Heart left ventricle (tissue), 16 donors: ENCODE measurements at regions not wholly inside any gene's neighbourhood (a gene's known extent, or its start where the extent isn't known, plus 50 kb on each side); places are given as distances from the start of the nearest gene placed in this dataset.
"Not testable (repeated sequence)": the region's sequence is repeated elsewhere in the genome, so short reads cannot be mapped to it uniquely, and the experiment has no call there.

Source experiments
- ATAC-seq, 4 donors: fragments of 200-7000 bp; cut with Tn5 transposase; one replicate each; pipeline ENCODE4 v1.9.1; 2020 to 2022; ENCODE audit warnings: moderate library complexity in 4 of 4, mild to moderate bottlenecking in 3 of 4, moderate number of reproducible peaks in 1 of 4
- DNase-seq, 5 donors: peaks; one replicate each; pipeline ENCODE4 v3.0.0-alpha.2; 2020
- H3K27ac ChIP-seq, 12 donors: fragments of 200-600 bp; sonication (generic) in 4 of 12; one replicate each; pipeline versions ENCODE4 v1.5.0 to v1.8.0; 2016 to 2022; ENCODE audit warnings: mild to moderate bottlenecking in 2 of 12
- H3K27me3 ChIP-seq, 9 donors: fragments of 200-600 bp; sonication (generic) in 2 of 9; one replicate each; pipeline versions ENCODE4 v1.5.1 to v1.8.0; 2016 to 2022; ENCODE audit warnings: mild to moderate bottlenecking in 3 of 9
- H3K36me3 ChIP-seq, 9 donors: fragments of 200-600 bp; sonication (generic) in 2 of 9; one replicate each; pipeline versions ENCODE4 v1.5.0 to v1.8.0; 2018 to 2022; ENCODE audit warnings: mild to moderate bottlenecking in 2 of 9
- H3K4me1 ChIP-seq, 12 donors: fragments of 200-600 bp; sonication (generic) in 4 of 12; one replicate each; pipeline versions ENCODE4 v1.5.0 to v1.8.0; 2016 to 2022; ENCODE audit warnings: mild to moderate bottlenecking in 3 of 12
- H3K4me3 ChIP-seq, 12 donors: fragments of 200-600 bp; sonication (generic) in 4 of 12; one replicate each; pipeline versions ENCODE4 v1.5.0 to v1.8.0; 2017 to 2022; ENCODE audit warnings: mild to moderate bottlenecking in 9 of 12, moderate library complexity in 4 of 12
- H3K9me3 ChIP-seq, 12 donors: fragments of 200-600 bp; sonication (generic) in 4 of 12; one replicate each; pipeline versions ENCODE4 v1.5.0 to v1.8.0; 2016 to 2022; ENCODE audit warnings: mild to moderate bottlenecking in 1 of 12
- POLR2A ChIP-seq, 2 donors: fragments of 450-650 bp; IDR thresholded peaks; one replicate each; pipeline ENCODE4 v1.6.1; 2017; ENCODE audit warnings: antibody characterized with exemption in 2 of 2, mild to moderate bottlenecking in 2 of 2, moderate library complexity in 2 of 2
- WGBS, 4 donors: extraction: QIAGEN DNeasy Blood & Tissue Kit in 2 of 4; methylation state at CpG; one replicate each; pipeline versions ENCODE4 v1.1.5 to v1.1.7; 2013 to 2018; 5-methylcytosine and 5-hydroxymethylcytosine counted together
- intact Hi-C, 10 donors: fragments of 100-400 bp; cut with DNase I; formaldehyde crosslinking; loops; one replicate each; pipeline versions ENCODE4 v1.11.1 to v1.14.2; 2022
- TF ChIP-seq, protein P1 (sequence below), 12 donors: fragments of 200-600 bp; sonication (generic) in 4 of 12; IDR thresholded peaks; one replicate each; pipeline versions ENCODE4 v1.5.0 to v1.8.0; 2018 to 2022; ENCODE audit warnings: antibody characterized with exemption in 12 of 12, mild to moderate bottlenecking in 5 of 12
- donor health status: ischemic (EF 13 %, LVEDD 7.1; RV severe dilation, severe dysfunction).
- donor health status: healthy with polysubstance abuse.
- donor health status: DM: no; HTN: yes; CAD: no.
- donor health status: DM: no; HTN: no; CAD: no.
- donor health status: ischemic (EF 25% LVEDD 6.9; RV normal size, moderate dysfunction).
- donor health status: ischemic (EF 25% LVEDD 5.7; RV mildly dilated, moderate dysfunction).
- donor health status: healthy.
- donor health status: DM: yes; HTN: yes; CAD: no.
- donor health status: ischemic (EF 35%, LVEDD 5.7; RV mildly dilated, moderate dysfunction).
- donor health status: nonischemic (EF 11% LVEDD 7.7; RV severe dilation, severe dysfunction).
- donor health status: DM: yes; HTN: yes; CAD: no.
- donor health status: PGD.
- donor health status: ischemic (EF 29% LVEDD 5.4; RV normal size, mild dysfunction).
- donor health status: nonischemic (EF 23%, LVEDD 6.1; RV moderate dilation, normal function).

DNA sequence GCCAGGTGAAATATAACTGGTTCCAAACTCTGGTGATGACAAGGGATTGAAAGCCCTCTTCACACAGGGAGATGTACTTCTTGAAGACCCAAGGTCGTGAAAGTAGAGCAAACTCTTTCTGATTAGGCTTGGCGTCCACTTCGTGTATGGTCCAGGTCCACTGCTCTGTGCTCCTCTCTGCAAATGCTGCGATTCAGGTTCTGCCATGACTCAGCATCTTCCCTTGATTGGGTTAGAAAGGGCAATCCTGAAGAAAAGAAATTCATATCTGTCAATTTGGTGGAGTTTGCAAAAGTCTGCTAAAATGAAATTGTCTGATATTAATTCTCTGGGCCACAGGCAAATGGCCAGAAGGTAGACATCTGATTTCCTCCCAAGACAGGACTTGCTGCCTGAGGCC lies 431.4 kb downstream of the ACTR3B start:
- H3K4me1 ChIP-seq: no peaks in the 10 kb centered on the region
- intact Hi-C loops: loop anchor here in 3 of 10 donors (5.0 to 10.0 kb wide), 4 partner anchors 56 to 644 kb away; no protein-coding TSS in a partner anchor
- ATAC-seq: no peak
- H3K27me3 ChIP-seq: peaks cover 0 to 3% (median 0%) of the 10 kb centered on the region in 9 donors
- no peak overlapping the region for H3K4me3 ChIP-seq
- WGBS, 4 donors: 72 to 79% (median 74%) methylated on average over 4 of the region's 4 CpGs
- H3K27ac ChIP-seq: no peak overlapping the region
- TF ChIP-seq, protein P1, sequence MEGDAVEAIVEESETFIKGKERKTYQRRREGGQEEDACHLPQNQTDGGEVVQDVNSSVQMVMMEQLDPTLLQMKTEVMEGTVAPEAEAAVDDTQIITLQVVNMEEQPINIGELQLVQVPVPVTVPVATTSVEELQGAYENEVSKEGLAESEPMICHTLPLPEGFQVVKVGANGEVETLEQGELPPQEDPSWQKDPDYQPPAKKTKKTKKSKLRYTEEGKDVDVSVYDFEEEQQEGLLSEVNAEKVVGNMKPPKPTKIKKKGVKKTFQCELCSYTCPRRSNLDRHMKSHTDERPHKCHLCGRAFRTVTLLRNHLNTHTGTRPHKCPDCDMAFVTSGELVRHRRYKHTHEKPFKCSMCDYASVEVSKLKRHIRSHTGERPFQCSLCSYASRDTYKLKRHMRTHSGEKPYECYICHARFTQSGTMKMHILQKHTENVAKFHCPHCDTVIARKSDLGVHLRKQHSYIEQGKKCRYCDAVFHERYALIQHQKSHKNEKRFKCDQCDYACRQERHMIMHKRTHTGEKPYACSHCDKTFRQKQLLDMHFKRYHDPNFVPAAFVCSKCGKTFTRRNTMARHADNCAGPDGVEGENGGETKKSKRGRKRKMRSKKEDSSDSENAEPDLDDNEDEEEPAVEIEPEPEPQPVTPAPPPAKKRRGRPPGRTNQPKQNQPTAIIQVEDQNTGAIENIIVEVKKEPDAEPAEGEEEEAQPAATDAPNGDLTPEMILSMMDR (IDR thresholded peaks at IDR 0.05): no peak
- TF ChIP-seq POLR2A (IDR thresholded peaks at IDR 0.05): no peak
- no peaks in the 10 kb centered on the region for H3K36me3 ChIP-seq
- H3K9me3 ChIP-seq: no peaks in the 10 kb centered on the region
- no peak for DNase-seq

DNA sequence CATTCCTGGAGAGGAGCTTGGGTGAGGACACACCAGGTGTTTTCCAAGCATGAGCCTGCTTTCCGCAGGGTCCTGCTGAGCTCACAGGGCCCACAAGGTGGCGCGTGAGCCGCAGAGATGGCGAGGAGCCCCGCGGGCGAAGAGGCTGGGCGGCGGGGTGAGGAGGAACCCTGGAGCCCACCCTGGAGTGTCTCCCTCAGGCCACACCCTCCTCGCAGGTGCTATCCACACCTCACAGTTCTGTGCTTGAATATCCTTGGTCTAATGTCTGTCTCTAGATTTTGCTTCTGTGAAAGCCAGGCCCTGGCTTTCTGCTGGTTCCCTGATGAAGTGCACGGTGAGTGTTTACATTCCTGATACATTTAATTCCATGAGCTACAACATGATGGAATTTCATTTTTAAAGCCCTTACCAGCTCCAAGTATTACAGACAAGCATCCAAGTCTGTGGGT lies 433.6 kb downstream of the ACTR3B start:
- WGBS, 4 donors: 8 to 10% (median 8%) methylated on average over 12 of the region's 12 CpGs
- peak in 3 of 4 donors; percentile 43 to 62 (median 56) for ATAC-seq
- no peaks in the 10 kb centered on the region for H3K9me3 ChIP-seq
- H3K4me3 ChIP-seq: no peak overlapping the region
- no peak overlapping the region for H3K27ac ChIP-seq
- no peak for DNase-seq
- H3K27me3 ChIP-seq: peaks cover 0 to 3% (median 0%) of the 10 kb centered on the region in 9 donors
- H3K4me1 ChIP-seq: no peaks in the 10 kb centered on the region
- H3K36me3 ChIP-seq: no peaks in the 10 kb centered on the region
- TF ChIP-seq, protein P1 (IDR thresholded peaks at IDR 0.05): peak; percentile 32 to 56 (median 46)
- no peak for TF ChIP-seq POLR2A (IDR thresholded peaks at IDR 0.05)
- intact Hi-C loops: loop anchor here in 3 of 10 donors (5.0 to 10.0 kb wide), 4 partner anchors 58 to 642 kb away; no protein-coding TSS in a partner anchor

DNA sequence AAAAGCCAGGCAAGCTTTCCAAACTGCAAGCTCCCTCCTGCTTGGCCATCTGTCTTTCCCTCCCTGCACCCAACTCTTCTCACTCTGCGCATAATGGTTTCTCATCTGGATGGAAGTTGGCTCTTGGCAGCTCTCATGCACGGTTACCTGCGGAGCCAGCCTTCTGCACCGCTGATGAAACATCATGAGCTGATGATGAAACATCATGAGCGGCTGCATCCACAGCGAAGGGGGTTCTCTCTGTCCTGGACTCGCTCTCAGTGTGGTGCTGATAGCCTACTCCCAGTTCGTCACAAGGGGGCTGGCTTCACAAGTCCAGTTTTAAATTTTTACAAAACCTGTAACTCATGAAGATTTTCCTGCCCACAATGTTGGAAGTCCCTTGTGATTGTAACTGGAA lies 457.5 kb downstream of the ACTR3B start:
- WGBS, 4 donors: 89 to 90% (median 90%) methylated on average over 8 of the region's 8 CpGs
- Histone ChIP-seq H3K9me3 (peaks cover 0 to 32% (median 12%) of the 10 kb centered on the region in 12 donors), H3K36me3 (no peaks in the 10 kb centered on the region), H3K27ac (no peak overlapping the region), H3K27me3 (peaks cover 0 to 3% (median 0%) of the 10 kb centered on the region in 9 donors), H3K4me3 (no peak overlapping the region), H3K4me1 (no peaks in the 10 kb centered on the region)
- DNase-seq (no peak), ATAC-seq (no peak)
- TF ChIP-seq POLR2A (IDR thresholded peaks at IDR 0.05): no peak
- TF ChIP-seq, protein P1 (IDR thresholded peaks at IDR 0.05): no peak
- intact Hi-C loops: no loop called here

DNA sequence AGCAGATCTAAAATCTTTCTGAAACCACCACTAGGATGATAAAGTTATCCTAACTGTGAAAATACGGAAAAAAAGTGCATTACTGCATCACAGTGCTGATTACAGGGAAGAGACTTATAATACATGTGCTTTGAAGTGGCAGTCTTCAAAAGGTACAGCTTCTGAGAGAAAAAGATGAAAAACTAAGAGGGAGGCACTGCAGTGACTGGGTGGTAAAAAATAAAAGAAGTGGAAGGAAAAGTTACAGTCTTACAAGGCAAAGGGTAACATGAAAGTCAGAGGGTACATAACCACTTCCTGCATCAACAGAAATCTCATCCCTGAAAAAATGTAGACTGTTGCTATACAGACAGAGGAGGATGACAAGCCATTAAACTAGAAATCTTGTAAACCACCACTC lies 465.3 kb downstream of the ACTR3B start:
- no peak for ATAC-seq
- DNase-seq: no peak
- Histone ChIP-seq H3K4me3 (no peak overlapping the region), H3K27me3 (peaks cover 0 to 7% (median 0%) of the 10 kb centered on the region in 9 donors), H3K36me3 (no peaks in the 10 kb centered on the region), H3K4me1 (no peaks in the 10 kb centered on the region), H3K27ac (no peak overlapping the region), H3K9me3 (peaks cover 0 to 34% (median 0%) of the 10 kb centered on the region in 12 donors)
- WGBS, 4 donors: 59 to 77% (median 72%) methylated on average over 1 of the region's 1 CpG
- intact Hi-C loops: no loop called here
- TF ChIP-seq, protein P1 (IDR thresholded peaks at IDR 0.05): no peak
- no peak for TF ChIP-seq POLR2A (IDR thresholded peaks at IDR 0.05)

DNA sequence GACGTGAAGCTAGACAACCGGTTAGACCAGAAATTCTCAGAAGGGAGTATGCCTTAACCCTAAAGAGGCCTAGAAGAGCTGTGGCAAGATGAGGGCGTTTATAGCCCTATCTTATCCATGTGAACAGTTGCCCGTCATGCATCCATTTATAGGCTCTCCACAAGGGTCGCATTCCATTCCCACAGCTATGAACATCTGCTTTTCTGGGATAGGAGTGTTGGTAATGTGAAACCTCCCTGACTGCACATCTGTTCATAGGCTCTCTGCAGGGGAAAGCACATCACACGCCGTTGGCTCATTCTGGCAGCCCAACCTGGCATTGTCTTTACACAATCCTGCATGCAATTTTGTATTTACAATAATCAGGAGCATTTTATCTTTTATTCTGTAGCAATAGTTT lies 485.6 kb downstream of the ACTR3B start:
- H3K4me3 ChIP-seq, ATAC-seq, H3K36me3 ChIP-seq, DNase-seq, intact Hi-C loops, H3K4me1 ChIP-seq, H3K27me3 ChIP-seq, H3K27ac ChIP-seq, H3K9me3 ChIP-seq: not testable (repeated sequence)
- WGBS, 4 donors: 67 to 78% (median 75%) methylated on average over 7 of the region's 7 CpGs
